ENCODE measurements at regions not wholly inside any gene's neighbourhood (a gene's known extent, or its start where the extent isn't known, plus 50 kb on each side); places are given as distances from the start of the nearest gene placed in this dataset.

GRCh38 chr12:28083840-28084678, 106.2 kb upstream of the CCDC91 start:
- no peak overlapping the region for H3K4me3 ChIP-seq
- no peaks in the 10 kb centered on the region for H3K9me3 ChIP-seq
- H3K27ac ChIP-seq = no peak overlapping the region
- TF ChIP-seq, protein P1, sequence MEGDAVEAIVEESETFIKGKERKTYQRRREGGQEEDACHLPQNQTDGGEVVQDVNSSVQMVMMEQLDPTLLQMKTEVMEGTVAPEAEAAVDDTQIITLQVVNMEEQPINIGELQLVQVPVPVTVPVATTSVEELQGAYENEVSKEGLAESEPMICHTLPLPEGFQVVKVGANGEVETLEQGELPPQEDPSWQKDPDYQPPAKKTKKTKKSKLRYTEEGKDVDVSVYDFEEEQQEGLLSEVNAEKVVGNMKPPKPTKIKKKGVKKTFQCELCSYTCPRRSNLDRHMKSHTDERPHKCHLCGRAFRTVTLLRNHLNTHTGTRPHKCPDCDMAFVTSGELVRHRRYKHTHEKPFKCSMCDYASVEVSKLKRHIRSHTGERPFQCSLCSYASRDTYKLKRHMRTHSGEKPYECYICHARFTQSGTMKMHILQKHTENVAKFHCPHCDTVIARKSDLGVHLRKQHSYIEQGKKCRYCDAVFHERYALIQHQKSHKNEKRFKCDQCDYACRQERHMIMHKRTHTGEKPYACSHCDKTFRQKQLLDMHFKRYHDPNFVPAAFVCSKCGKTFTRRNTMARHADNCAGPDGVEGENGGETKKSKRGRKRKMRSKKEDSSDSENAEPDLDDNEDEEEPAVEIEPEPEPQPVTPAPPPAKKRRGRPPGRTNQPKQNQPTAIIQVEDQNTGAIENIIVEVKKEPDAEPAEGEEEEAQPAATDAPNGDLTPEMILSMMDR (IDR thresholded peaks at IDR 0.05) = no peak
- H3K27me3 ChIP-seq = no peaks in the 10 kb centered on the region
- peaks cover 0 to 4% of the 10 kb centered on the region in 2 donors for H3K4me1 ChIP-seq
- DNase-seq (ENCODE audit: low spot score) = no peak
- H3K36me3 ChIP-seq = no peaks in the 10 kb centered on the region

- Histone ChIP-seq H3K4me1 (peaks cover 0 to 8% of the 10 kb centered on the region in 2 donors), H3K36me3 (no peaks in the 10 kb centered on the region), H3K9me3 (no peaks in the 10 kb centered on the region), H3K27ac (no peak overlapping the region), H3K27me3 (no peaks in the 10 kb centered on the region), H3K4me3 (no peak overlapping the region)
- TF ChIP-seq, protein P1 (IDR thresholded peaks at IDR 0.05) = no peak
- no peak for DNase-seq (ENCODE audit: low spot score)
These were observed 103.6 kb upstream of the CCDC91 start for GRCh38 chr12:28086521-28087155.

- TF ChIP-seq, protein P1 (IDR thresholded peaks at IDR 0.05) = no peak
- Histone ChIP-seq H3K4me1 (peaks cover 0 to 8% of the 10 kb centered on the region in 2 donors), H3K27ac (no peak overlapping the region), H3K27me3 (no peaks in the 10 kb centered on the region), H3K9me3 (no peaks in the 10 kb centered on the region), H3K4me3 (no peak overlapping the region), H3K36me3 (no peaks in the 10 kb centered on the region)
- DNase-seq (ENCODE audit: low spot score) = no peak
These were observed 101.5 kb upstream of the CCDC91 start for GRCh38 chr12:28088566-28089272.

DNA sequence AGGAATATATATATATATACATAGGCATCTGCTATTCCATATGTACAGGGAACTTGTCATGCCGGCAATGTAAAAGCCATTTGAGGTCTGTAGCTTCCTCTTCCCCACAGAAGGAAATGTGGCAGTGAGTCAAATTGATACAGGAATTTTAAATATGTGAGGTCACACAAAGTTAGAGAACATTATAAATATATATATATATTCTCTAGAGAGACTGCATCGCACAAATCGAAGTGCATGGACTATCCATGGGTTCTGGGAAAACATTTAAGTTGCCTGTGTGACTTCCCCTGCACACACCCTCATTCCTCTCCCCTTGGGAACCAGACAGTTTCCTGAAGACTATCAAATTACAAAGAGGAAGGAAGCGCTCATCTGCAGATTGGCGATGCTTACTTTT, 100.9 kb upstream of the CCDC91 start:
- TF ChIP-seq, protein P1 (IDR thresholded peaks at IDR 0.05) = no peak
- H3K36me3 ChIP-seq = no peaks in the 10 kb centered on the region
- no peaks in the 10 kb centered on the region for H3K9me3 ChIP-seq
- no peak overlapping the region for H3K27ac ChIP-seq
- peaks cover 0 to 8% of the 10 kb centered on the region in 2 donors for H3K4me1 ChIP-seq
- no peak for DNase-seq (ENCODE audit: low spot score)
- no peaks in the 10 kb centered on the region for H3K27me3 ChIP-seq
- no peak overlapping the region for H3K4me3 ChIP-seq

DNA sequence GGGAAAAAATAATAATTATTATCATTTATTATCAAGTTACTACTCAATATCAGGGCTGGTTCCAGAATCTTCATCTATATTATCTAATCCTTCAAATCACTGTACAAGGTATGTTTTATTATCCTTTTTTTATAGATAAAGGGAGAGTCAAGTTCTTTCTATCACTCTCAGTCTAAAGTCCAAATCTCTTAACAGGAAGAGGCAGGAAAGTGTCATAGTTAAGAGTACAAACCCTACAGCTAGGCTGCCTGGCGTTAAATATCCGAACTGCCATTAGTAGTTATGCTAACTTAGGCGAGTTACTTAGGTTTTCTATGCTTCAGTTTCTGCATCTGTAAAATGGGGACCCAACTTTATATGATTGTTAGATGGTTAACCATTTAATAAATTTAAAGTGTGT, 99.4 kb upstream of the CCDC91 start:
- Histone ChIP-seq H3K36me3 (no peaks in the 10 kb centered on the region), H3K4me1 (peaks cover 0 to 8% of the 10 kb centered on the region in 2 donors), H3K27ac (no peak overlapping the region), H3K27me3 (no peaks in the 10 kb centered on the region), H3K4me3 (no peak overlapping the region), H3K9me3 (no peaks in the 10 kb centered on the region)
- DNase-seq (ENCODE audit: low spot score) = no peak
- TF ChIP-seq, protein P1 (IDR thresholded peaks at IDR 0.05) = no peak
